ENCODE measurements at regions not wholly inside any gene's neighbourhood (a gene's known extent, or its start where the extent isn't known, plus 50 kb on each side); places are given as distances from the start of the nearest gene placed in this dataset.

- Mint-ChIP-seq H3K27me3 (peaks cover 0 to 6% of the 10 kb centered on the region in 2 donors), H3K27ac (no peak overlapping the region), H3K4me3 (no peak overlapping the region), H3K4me1 (ENCODE audit: low read depth in 2 of 2) (peaks cover 7% of the 10 kb centered on the region in 2 donors), H3K36me3 (ENCODE audit: insufficient read depth) (no peaks in the 10 kb centered on the region), H3K9me3 (no peaks in the 10 kb centered on the region)
- no peak for DNase-seq
- ATAC-seq (replicated peaks) = no peak
Observed at GRCh38 chr6:149174962-149175361, 142.6 kb upstream of the TAB2 start.

- H3K4me1 Mint-ChIP-seq (ENCODE audit: low read depth in 2 of 2) = no peaks in the 10 kb centered on the region
- H3K36me3 Mint-ChIP-seq (ENCODE audit: insufficient read depth) = no peaks in the 10 kb centered on the region
- H3K27ac Mint-ChIP-seq = no peak overlapping the region
- H3K27me3 Mint-ChIP-seq = no peaks in the 10 kb centered on the region
- ATAC-seq (replicated peaks) (no peak), DNase-seq (no peak)
- no peaks in the 10 kb centered on the region for H3K9me3 Mint-ChIP-seq
- H3K4me3 Mint-ChIP-seq = no peak overlapping the region
Observed at GRCh38 chr6:149176971-149177667, 140.4 kb upstream of the TAB2 start.

GRCh38 chr6:149179431-149179830 is 138.1 kb upstream of the TAB2 start:
- DNase-seq (no peak), ATAC-seq (replicated peaks) (no peak)
- Mint-ChIP-seq H3K36me3 (ENCODE audit: insufficient read depth) (no peaks in the 10 kb centered on the region), H3K27ac (no peak overlapping the region), H3K9me3 (no peaks in the 10 kb centered on the region), H3K4me1 (ENCODE audit: low read depth in 2 of 2) (no peaks in the 10 kb centered on the region), H3K4me3 (no peak overlapping the region), H3K27me3 (no peaks in the 10 kb centered on the region)

GRCh38 chr6:149181304-149181703 is 136.2 kb upstream of the TAB2 start:
- H3K4me3 Mint-ChIP-seq = no peak overlapping the region
- H3K27me3 Mint-ChIP-seq = no peaks in the 10 kb centered on the region
- no peaks in the 10 kb centered on the region for H3K36me3 Mint-ChIP-seq (ENCODE audit: insufficient read depth)
- no peak for ATAC-seq (replicated peaks)
- DNase-seq = no peak
- no peaks in the 10 kb centered on the region for H3K4me1 Mint-ChIP-seq (ENCODE audit: low read depth in 2 of 2)
- H3K27ac Mint-ChIP-seq = no peak overlapping the region
- H3K9me3 Mint-ChIP-seq = no peaks in the 10 kb centered on the region

GRCh38 chr6:149182262-149182661 is 135.2 kb upstream of the TAB2 start:
- Mint-ChIP-seq H3K4me3 (no peak overlapping the region), H3K27ac (no peak overlapping the region)
- no peak for DNase-seq

GRCh38 chr6:149184523-149184922 is 133.0 kb upstream of the TAB2 start:
- Mint-ChIP-seq H3K27ac (no peak overlapping the region), H3K36me3 (ENCODE audit: insufficient read depth) (no peaks in the 10 kb centered on the region), H3K4me3 (no peak overlapping the region), H3K9me3 (no peaks in the 10 kb centered on the region), H3K4me1 (ENCODE audit: low read depth in 2 of 2) (no peaks in the 10 kb centered on the region), H3K27me3 (peaks cover 0 to under 1% of the 10 kb centered on the region in 2 donors)
- no peak for DNase-seq
- no peak for ATAC-seq (replicated peaks)

More at GRCh38 chr6:149182262-149182661, 135.2 kb upstream of the TAB2 start:
- no peaks in the 10 kb centered on the region for H3K36me3 Mint-ChIP-seq (ENCODE audit: insufficient read depth)
- H3K9me3 Mint-ChIP-seq = no peaks in the 10 kb centered on the region
- no peak for ATAC-seq (replicated peaks)
- H3K27me3 Mint-ChIP-seq = no peaks in the 10 kb centered on the region
- no peaks in the 10 kb centered on the region for H3K4me1 Mint-ChIP-seq (ENCODE audit: low read depth in 2 of 2)

- Mint-ChIP-seq H3K4me1 (ENCODE audit: low read depth in 2 of 2) (peaks cover 6% of the 10 kb centered on the region in 2 donors), H3K27ac (no peak overlapping the region), H3K36me3 (ENCODE audit: insufficient read depth) (no peaks in the 10 kb centered on the region), H3K4me3 (no peak overlapping the region), H3K9me3 (no peaks in the 10 kb centered on the region), H3K27me3 (peaks cover 0 to 9% of the 10 kb centered on the region in 2 donors)
- DNase-seq (no peak), ATAC-seq (replicated peaks) (no peak)
Observed at GRCh38 chr6:149185799-149186357, 131.6 kb upstream of the TAB2 start.

GRCh38 chr6:149186873-149187272 is 130.6 kb upstream of the TAB2 start:
- DNase-seq (no peak), ATAC-seq (replicated peaks) (no peak)
- Mint-ChIP-seq H3K4me3 (no peak overlapping the region), H3K9me3 (no peaks in the 10 kb centered on the region), H3K27ac (no peak overlapping the region), H3K36me3 (ENCODE audit: insufficient read depth) (no peaks in the 10 kb centered on the region), H3K4me1 (ENCODE audit: low read depth in 2 of 2) (peaks cover 6% of the 10 kb centered on the region in 2 donors), H3K27me3 (peaks cover 0 to 9% of the 10 kb centered on the region in 2 donors)

GRCh38 chr6:149190224-149190831 is 127.2 kb upstream of the TAB2 start:
- Mint-ChIP-seq H3K27ac (no peak overlapping the region), H3K27me3 (peaks cover 0 to 9% of the 10 kb centered on the region in 2 donors), H3K36me3 (ENCODE audit: insufficient read depth) (no peaks in the 10 kb centered on the region), H3K4me1 (ENCODE audit: low read depth in 2 of 2) (peaks cover 9 to 13% of the 10 kb centered on the region in 2 donors), H3K9me3 (no peaks in the 10 kb centered on the region), H3K4me3 (no peak overlapping the region)
- DNase-seq = peak; percentile 12 to 37 (median 16)
- peak; percentile 44 for ATAC-seq (replicated peaks)

- peaks cover 7 to 11% of the 10 kb centered on the region in 2 donors for H3K4me1 Mint-ChIP-seq (ENCODE audit: low read depth in 2 of 2)
- peaks cover 0 to 6% of the 10 kb centered on the region in 2 donors for H3K9me3 Mint-ChIP-seq
- peaks cover 0 to 4% of the 10 kb centered on the region in 2 donors for H3K27me3 Mint-ChIP-seq
- peak overlapping the region in 1 of 2 donors; percentile 6 for H3K27ac Mint-ChIP-seq
- ATAC-seq (replicated peaks) (no peak), DNase-seq (no peak)
- no peaks in the 10 kb centered on the region for H3K36me3 Mint-ChIP-seq (ENCODE audit: insufficient read depth)
- H3K4me3 Mint-ChIP-seq = peak overlapping the region in 1 of 2 donors; percentile 41
Observed at GRCh38 chr6:149194820-149195558, 122.5 kb upstream of the TAB2 start.

- H3K4me1 Mint-ChIP-seq (ENCODE audit: low read depth in 2 of 2) = peaks cover 3 to 6% of the 10 kb centered on the region in 2 donors
- DNase-seq = no peak
- no peaks in the 10 kb centered on the region for H3K36me3 Mint-ChIP-seq (ENCODE audit: insufficient read depth)
- H3K27me3 Mint-ChIP-seq = no peaks in the 10 kb centered on the region
- H3K27ac Mint-ChIP-seq = no peak overlapping the region
- no peak for ATAC-seq (replicated peaks)
- H3K9me3 Mint-ChIP-seq = peaks cover 0 to 6% of the 10 kb centered on the region in 2 donors
- H3K4me3 Mint-ChIP-seq = no peak overlapping the region
Observed at GRCh38 chr6:149196091-149196490, 121.4 kb upstream of the TAB2 start.

GRCh38 chr6:149197482-149197881 is 120.0 kb upstream of the TAB2 start:
- Mint-ChIP-seq H3K9me3 (peaks cover 0 to 6% of the 10 kb centered on the region in 2 donors), H3K27ac (no peak overlapping the region), H3K27me3 (no peaks in the 10 kb centered on the region), H3K4me1 (ENCODE audit: low read depth in 2 of 2) (peaks cover 3 to 6% of the 10 kb centered on the region in 2 donors), H3K36me3 (ENCODE audit: insufficient read depth) (no peaks in the 10 kb centered on the region), H3K4me3 (no peak overlapping the region)
- ATAC-seq (replicated peaks) (no peak), DNase-seq (no peak)

- H3K36me3 Mint-ChIP-seq (ENCODE audit: insufficient read depth) = no peaks in the 10 kb centered on the region
- H3K27ac Mint-ChIP-seq = no peak overlapping the region
- ATAC-seq (replicated peaks) (no peak), DNase-seq (no peak)
- peaks cover 0 to 6% of the 10 kb centered on the region in 2 donors for H3K9me3 Mint-ChIP-seq
- H3K4me3 Mint-ChIP-seq = no peak overlapping the region
- H3K4me1 Mint-ChIP-seq (ENCODE audit: low read depth in 2 of 2) = peaks cover 3 to 6% of the 10 kb centered on the region in 2 donors
- H3K27me3 Mint-ChIP-seq = no peaks in the 10 kb centered on the region
Observed at GRCh38 chr6:149198265-149198664, 119.2 kb upstream of the TAB2 start.

Measured in effector memory CD8-positive, alpha-beta T cell (primary cell).